ENCODE measurements at regions not wholly inside any gene's neighbourhood (a gene's known extent, or its start where the extent isn't known, plus 50 kb on each side); places are given as distances from the start of the nearest gene placed in this dataset.

- H3K9me3 ChIP-seq (ENCODE audit: low read length): no peaks in the 10 kb centered on the region
- ChIA-PET CTCF (no interaction called here), POLR2A (ENCODE audit: unreplicated experiment) (no interaction called here)
- no peak overlapping the region for H2AFZ ChIP-seq (ENCODE audit: low read length)
- H3K9me2 ChIP-seq (replicated peaks; ENCODE audit: low read length): no peaks in the 10 kb centered on the region
- no peak for ATAC-seq
- no peak overlapping the region for H3K4me3 ChIP-seq (ENCODE audit: low read length)
- DNase-seq: no peak
- no peaks in the 10 kb centered on the region for H4K20me1 ChIP-seq (ENCODE audit: low read length)
- H3K79me2 ChIP-seq (ENCODE audit: low read length): no peaks in the 10 kb centered on the region
- no peaks in the 10 kb centered on the region for H3F3A ChIP-seq (ENCODE audit: low read length, unreplicated experiment)
- intact Hi-C loops (cut with micrococcal nuclease): no loop called here
- H3K4me2 ChIP-seq (ENCODE audit: low read length): no peak overlapping the region
- no peak overlapping the region for H3K9ac ChIP-seq (ENCODE audit: low read length)
- no peaks in the 10 kb centered on the region for H3K4me1 ChIP-seq (ENCODE audit: insufficient read depth, low read length)
- no peak for TF ChIP-seq EZH2phosphoT487 (IDR thresholded peaks at IDR 0.05; ENCODE audit: borderline replicate concordance, low read length)
- no peak for TF ChIP-seq EZH2 (IDR thresholded peaks at IDR 0.05; ENCODE audit: low read length, unreplicated experiment)
- TF ChIP-seq CTCF (conservative IDR thresholded peaks at IDR 0.05; ENCODE audit: low read depth, low read length): no peak
- H3K27ac ChIP-seq (ENCODE audit: low read length): no peak overlapping the region
- H3K27me3 ChIP-seq (ENCODE audit: low read length): no peaks in the 10 kb centered on the region
- no TSS peak for BruUV-seq (replicated peaks)
- H3K36me3 ChIP-seq (ENCODE audit: low read depth, low read length): no peaks in the 10 kb centered on the region
Measured at GRCh38 chr5:126099077-126099476, 324.1 kb upstream of the GRAMD2B start.

- DNase-seq (no peak), ATAC-seq (no peak)
- no peaks in the 10 kb centered on the region for H3K4me1 ChIP-seq (ENCODE audit: insufficient read depth, low read length)
- ChIA-PET CTCF (no interaction called here), POLR2A (ENCODE audit: unreplicated experiment) (no interaction called here)
- H2AFZ ChIP-seq (ENCODE audit: low read length): no peak overlapping the region
- no peaks in the 10 kb centered on the region for H4K20me1 ChIP-seq (ENCODE audit: low read length)
- TF ChIP-seq EZH2phosphoT487 (IDR thresholded peaks at IDR 0.05; ENCODE audit: borderline replicate concordance, low read length) (no peak), CTCF (conservative IDR thresholded peaks at IDR 0.05; ENCODE audit: low read depth, low read length) (peak; percentile 40; the same call in 1 of the 2 replicates), EZH2 (IDR thresholded peaks at IDR 0.05; ENCODE audit: low read length, unreplicated experiment) (no peak)
- no peaks in the 10 kb centered on the region for H3K79me2 ChIP-seq (ENCODE audit: low read length)
- intact Hi-C loops (cut with micrococcal nuclease): no loop called here
- no peaks in the 10 kb centered on the region for H3F3A ChIP-seq (ENCODE audit: low read length, unreplicated experiment)
- no peaks in the 10 kb centered on the region for H3K27me3 ChIP-seq (ENCODE audit: low read length)
- H3K9me2 ChIP-seq (replicated peaks; ENCODE audit: low read length): no peaks in the 10 kb centered on the region
- H3K9me3 ChIP-seq (ENCODE audit: low read length): no peaks in the 10 kb centered on the region
- H3K27ac ChIP-seq (ENCODE audit: low read length): no peak overlapping the region
- H3K4me2 ChIP-seq (ENCODE audit: low read length): no peak overlapping the region
- no peak overlapping the region for H3K4me3 ChIP-seq (ENCODE audit: low read length)
- H3K9ac ChIP-seq (ENCODE audit: low read length): no peak overlapping the region
- no peaks in the 10 kb centered on the region for H3K36me3 ChIP-seq (ENCODE audit: low read depth, low read length)
- no TSS peak for BruUV-seq (replicated peaks)
Measured at GRCh38 chr5:126100767-126101166, 322.4 kb upstream of the GRAMD2B start.

GRCh38 chr5:126101901-126102300 lies 321.3 kb upstream of the GRAMD2B start:
- Histone ChIP-seq H3K27me3 (ENCODE audit: low read length) (no peaks in the 10 kb centered on the region), H2AFZ (ENCODE audit: low read length) (no peak overlapping the region), H3K36me3 (ENCODE audit: low read depth, low read length) (no peaks in the 10 kb centered on the region), H3K4me2 (ENCODE audit: low read length) (no peak overlapping the region), H3K9ac (ENCODE audit: low read length) (no peak overlapping the region), H3K4me3 (ENCODE audit: low read length) (no peak overlapping the region), H3K79me2 (ENCODE audit: low read length) (no peaks in the 10 kb centered on the region), H3K9me2 (replicated peaks; ENCODE audit: low read length) (no peaks in the 10 kb centered on the region), H3K4me1 (ENCODE audit: insufficient read depth, low read length) (no peaks in the 10 kb centered on the region), H3K27ac (ENCODE audit: low read length) (no peak overlapping the region), H3K9me3 (ENCODE audit: low read length) (no peaks in the 10 kb centered on the region), H4K20me1 (ENCODE audit: low read length) (no peaks in the 10 kb centered on the region), H3F3A (ENCODE audit: low read length, unreplicated experiment) (no peaks in the 10 kb centered on the region)
- no peak for ATAC-seq
- no peak for DNase-seq
- CTCF ChIA-PET: no interaction called here
- intact Hi-C loops (cut with micrococcal nuclease): no loop called here
- no peak for TF ChIP-seq EZH2phosphoT487 (IDR thresholded peaks at IDR 0.05; ENCODE audit: borderline replicate concordance, low read length)
- TF ChIP-seq EZH2 (IDR thresholded peaks at IDR 0.05; ENCODE audit: low read length, unreplicated experiment): no peak
- TF ChIP-seq CTCF (conservative IDR thresholded peaks at IDR 0.05; ENCODE audit: low read depth, low read length): no peak
- POLR2A ChIA-PET (ENCODE audit: unreplicated experiment): no interaction called here
- BruUV-seq (replicated peaks): no TSS peak
